ENCODE measurements at regions not wholly inside any gene's neighbourhood (a gene's known extent, or its start where the extent isn't known, plus 50 kb on each side); places are given as distances from the start of the nearest gene placed in this dataset.

GRCh38 chr10:4771554-4772201 is 54.3 kb upstream of the AKR1E2 start:
- TF ChIP-seq CTCF (IDR thresholded peaks at IDR 0.05) (no peak), EZH2 (IDR thresholded peaks at IDR 0.05; ENCODE audit: borderline replicate concordance, insufficient read depth, low read depth, low read length, poor library complexity, severe bottlenecking) (no peak)

All from B cell (primary cell).